Nephron progenitor cell (in vitro differentiated cells): ENCODE measurements at regions not wholly inside any gene's neighbourhood (a gene's known extent, or its start where the extent isn't known, plus 50 kb on each side); places are given as distances from the start of the nearest gene placed in this dataset.

Source experiments
- DNase-seq: peaks from one replicate; pipeline ENCODE4 v3.0.0; 2021
- H3K27ac Mint-ChIP-seq: 2 replicates; pipeline ENCODE4 v1.8.0; 2021; ENCODE audit warnings: mild to moderate bottlenecking, moderate library complexity, mixed read lengths
- H3K27me3 Mint-ChIP-seq: 2 replicates; pipeline ENCODE4 v1.8.0; 2021; ENCODE audit warnings: mild to moderate bottlenecking, low read depth, mixed read lengths; ENCODE audit not compliant: poor library complexity
- H3K36me3 Mint-ChIP-seq: 2 replicates; pipeline ENCODE4 v1.8.0; 2021; ENCODE audit warnings: low read depth, mixed read lengths
- H3K4me1 Mint-ChIP-seq: 2 replicates; pipeline ENCODE4 v1.8.0; 2021; ENCODE audit warnings: mixed read lengths
- H3K4me3 Mint-ChIP-seq: 2 replicates; pipeline ENCODE4 v1.8.0; 2021; ENCODE audit warnings: mild to moderate bottlenecking, moderate library complexity, mixed read lengths
- H3K9me3 Mint-ChIP-seq: 2 replicates; pipeline ENCODE4 v1.8.0; 2021; ENCODE audit warnings: mild to moderate bottlenecking, moderate library complexity, mixed read lengths
- TF ChIP-seq, protein P1 (sequence below): fragments of 200-600 bp; sonication (generic); IDR thresholded peaks from 2 replicates; pipeline ENCODE4 v1.5.0; 2021; ENCODE audit warnings: antibody characterized with exemption

DNA sequence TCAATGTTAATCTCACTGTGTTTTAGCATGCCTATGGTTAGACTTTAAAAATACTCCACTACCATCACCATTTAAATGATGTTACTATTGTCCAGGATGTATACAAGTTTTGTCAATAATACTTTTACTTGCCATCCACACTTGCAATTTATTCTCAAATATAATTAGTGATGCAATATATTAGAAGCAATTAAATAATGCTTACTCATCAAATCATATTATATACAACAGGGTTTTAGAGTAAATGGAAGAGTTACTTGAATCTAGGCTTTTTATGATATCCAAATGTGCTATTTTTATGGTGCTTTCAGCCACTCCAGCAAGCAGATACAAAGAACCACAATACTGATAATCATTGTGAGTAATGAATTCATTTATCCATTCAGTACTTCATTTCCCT is 461.1 kb downstream of the TMEM182 start:
- Mint-ChIP-seq H3K36me3 (no peaks in the 10 kb centered on the region), H3K9me3 (no peaks in the 10 kb centered on the region), H3K4me3 (no peak overlapping the region), H3K27me3 (peaks cover 4% of the 10 kb centered on the region), H3K27ac (no peak overlapping the region), H3K4me1 (no peaks in the 10 kb centered on the region)
- no peak for DNase-seq
- TF ChIP-seq, protein P1, sequence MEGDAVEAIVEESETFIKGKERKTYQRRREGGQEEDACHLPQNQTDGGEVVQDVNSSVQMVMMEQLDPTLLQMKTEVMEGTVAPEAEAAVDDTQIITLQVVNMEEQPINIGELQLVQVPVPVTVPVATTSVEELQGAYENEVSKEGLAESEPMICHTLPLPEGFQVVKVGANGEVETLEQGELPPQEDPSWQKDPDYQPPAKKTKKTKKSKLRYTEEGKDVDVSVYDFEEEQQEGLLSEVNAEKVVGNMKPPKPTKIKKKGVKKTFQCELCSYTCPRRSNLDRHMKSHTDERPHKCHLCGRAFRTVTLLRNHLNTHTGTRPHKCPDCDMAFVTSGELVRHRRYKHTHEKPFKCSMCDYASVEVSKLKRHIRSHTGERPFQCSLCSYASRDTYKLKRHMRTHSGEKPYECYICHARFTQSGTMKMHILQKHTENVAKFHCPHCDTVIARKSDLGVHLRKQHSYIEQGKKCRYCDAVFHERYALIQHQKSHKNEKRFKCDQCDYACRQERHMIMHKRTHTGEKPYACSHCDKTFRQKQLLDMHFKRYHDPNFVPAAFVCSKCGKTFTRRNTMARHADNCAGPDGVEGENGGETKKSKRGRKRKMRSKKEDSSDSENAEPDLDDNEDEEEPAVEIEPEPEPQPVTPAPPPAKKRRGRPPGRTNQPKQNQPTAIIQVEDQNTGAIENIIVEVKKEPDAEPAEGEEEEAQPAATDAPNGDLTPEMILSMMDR: no peak

DNA sequence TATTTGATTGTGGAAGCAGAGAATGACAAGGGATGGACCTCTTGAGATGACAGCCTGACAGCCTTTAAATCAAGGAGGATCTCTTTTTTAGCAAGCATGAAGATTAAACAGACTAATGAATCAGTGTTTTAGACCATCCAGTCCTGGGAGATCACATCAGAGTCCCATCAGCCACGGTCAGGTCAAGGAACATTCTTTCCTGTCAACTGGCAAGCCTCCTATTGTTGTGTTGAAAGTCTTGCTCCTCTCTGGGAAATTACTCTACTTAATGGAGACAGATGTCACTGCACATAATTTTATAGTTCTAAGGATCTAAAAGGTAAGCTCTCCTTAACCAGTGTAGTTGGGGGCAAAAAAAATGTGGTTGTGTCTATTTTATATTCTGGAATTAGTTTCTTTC is 469.0 kb downstream of the TMEM182 start:
- H3K27me3 Mint-ChIP-seq: peaks cover 3% of the 10 kb centered on the region
- H3K36me3 Mint-ChIP-seq: no peaks in the 10 kb centered on the region
- peaks cover 5% of the 10 kb centered on the region for H3K4me1 Mint-ChIP-seq

DNA sequence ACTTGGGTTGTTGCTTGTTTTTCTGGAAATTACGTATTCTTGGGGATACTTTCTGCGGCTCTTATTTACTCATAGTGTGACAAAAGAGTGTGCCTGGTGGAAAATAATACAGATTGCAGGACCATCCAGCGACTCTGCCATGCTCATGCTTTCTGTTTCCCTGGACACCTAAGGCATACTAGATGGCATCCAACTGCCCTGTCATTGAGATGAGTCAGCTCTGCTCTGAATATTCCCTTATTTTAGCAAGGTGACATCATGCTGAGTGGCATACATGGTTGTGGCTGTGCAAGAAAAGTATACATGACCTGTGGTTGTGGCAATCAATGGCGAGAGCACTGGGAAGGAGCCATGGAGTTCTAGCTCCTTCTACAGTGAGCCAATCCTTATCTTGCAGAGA is 471.0 kb downstream of the TMEM182 start:
- no peak for DNase-seq
- no peak overlapping the region for H3K27ac Mint-ChIP-seq
- H3K4me1 Mint-ChIP-seq: peaks cover 5% of the 10 kb centered on the region
- H3K27me3 Mint-ChIP-seq: peaks cover 3% of the 10 kb centered on the region
- TF ChIP-seq, protein P1: no peak
- H3K9me3 Mint-ChIP-seq: peaks cover 4% of the 10 kb centered on the region
- no peak overlapping the region for H3K4me3 Mint-ChIP-seq
- no peaks in the 10 kb centered on the region for H3K36me3 Mint-ChIP-seq

More for the DNA sequence above, 469.0 kb downstream of the TMEM182 start:
- no peaks in the 10 kb centered on the region for H3K9me3 Mint-ChIP-seq
- TF ChIP-seq, protein P1: no peak
- no peak for DNase-seq
- H3K4me3 Mint-ChIP-seq: no peak overlapping the region
- no peak overlapping the region for H3K27ac Mint-ChIP-seq

DNA sequence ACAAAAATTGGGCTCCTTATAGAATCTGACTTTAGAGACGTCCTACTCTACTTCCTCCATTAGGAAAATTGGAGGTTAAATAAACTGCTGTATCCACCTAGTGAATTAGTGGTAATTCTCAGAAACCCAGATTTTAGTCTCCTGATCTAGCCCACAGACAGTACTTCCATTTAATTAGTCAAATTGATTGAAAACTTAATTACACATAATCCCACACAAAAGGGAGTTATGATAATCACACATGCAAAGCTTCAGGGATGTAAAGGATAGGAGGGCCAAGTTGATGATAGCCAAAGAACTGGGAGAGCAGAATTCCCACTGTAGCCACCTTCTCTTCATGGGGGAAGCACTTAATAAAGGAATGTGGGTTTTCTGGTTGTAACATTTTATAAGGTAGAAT is 471.9 kb downstream of the TMEM182 start:
- Mint-ChIP-seq H3K4me3 (no peak overlapping the region), H3K27ac (no peak overlapping the region), H3K27me3 (peaks cover 3% of the 10 kb centered on the region), H3K9me3 (peaks cover 11% of the 10 kb centered on the region), H3K4me1 (peaks cover 5% of the 10 kb centered on the region), H3K36me3 (no peaks in the 10 kb centered on the region)
- TF ChIP-seq, protein P1: no peak
- no peak for DNase-seq

DNA sequence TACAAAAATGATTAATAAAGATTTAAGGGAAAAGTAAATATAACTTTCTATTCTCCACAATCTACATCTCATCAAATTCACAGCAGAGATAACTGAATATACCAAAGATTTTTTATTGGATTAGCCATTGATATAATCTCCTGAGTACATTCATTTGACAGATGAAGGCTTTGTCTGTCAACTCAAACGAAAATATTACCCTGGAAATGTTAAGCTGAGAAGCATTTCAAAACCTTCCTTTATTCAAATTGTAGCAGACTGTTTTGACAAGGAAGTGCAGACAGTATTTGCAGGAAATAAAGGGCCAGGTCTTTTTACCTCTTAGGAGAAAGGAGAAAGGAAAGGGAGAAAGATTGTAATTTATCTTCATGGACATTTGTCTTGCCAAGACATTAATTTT is 473.5 kb downstream of the TMEM182 start:
- Mint-ChIP-seq H3K4me3 (no peak overlapping the region), H3K36me3 (no peaks in the 10 kb centered on the region), H3K4me1 (peaks cover 5% of the 10 kb centered on the region), H3K27me3 (peaks cover 3% of the 10 kb centered on the region), H3K27ac (no peak overlapping the region), H3K9me3 (peaks cover 12% of the 10 kb centered on the region)
- TF ChIP-seq, protein P1: no peak
- DNase-seq: no peak

DNA sequence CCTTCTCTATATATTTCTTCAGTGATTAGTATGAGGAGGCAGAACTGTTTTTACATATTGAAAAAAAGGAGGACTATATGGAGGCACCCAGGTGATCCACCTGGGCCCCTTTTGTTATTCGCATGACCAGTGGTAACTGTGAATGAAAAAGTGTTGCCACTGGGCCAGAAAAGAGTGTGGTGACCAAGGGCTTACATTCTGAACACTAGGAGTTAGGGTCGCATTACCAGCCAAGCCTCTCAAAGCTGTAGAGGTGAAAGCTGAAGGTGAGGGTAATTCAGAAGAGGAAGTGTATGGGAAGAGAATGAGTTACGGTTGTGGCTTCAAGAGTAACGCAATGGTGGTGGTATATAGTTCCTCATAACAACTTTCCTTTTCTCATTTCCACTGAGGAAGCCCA is 487.6 kb downstream of the TMEM182 start:
- DNase-seq: no peak
- H3K4me1 Mint-ChIP-seq: no peaks in the 10 kb centered on the region
- H3K9me3 Mint-ChIP-seq: no peaks in the 10 kb centered on the region
- no peak overlapping the region for H3K27ac Mint-ChIP-seq
- TF ChIP-seq, protein P1: no peak
- H3K27me3 Mint-ChIP-seq: peaks cover 3% of the 10 kb centered on the region
- no peaks in the 10 kb centered on the region for H3K36me3 Mint-ChIP-seq
- H3K4me3 Mint-ChIP-seq: no peak overlapping the region
